ENCODE measurements at regions not wholly inside any gene's neighbourhood (a gene's known extent, or its start where the extent isn't known, plus 50 kb on each side); places are given as distances from the start of the nearest gene placed in this dataset.

- no peak for DNase-seq (ENCODE audit: low read depth)
Measured at GRCh38 chr15:31510057-31510456, 183.4 kb downstream of the KLF13 start.

DNA sequence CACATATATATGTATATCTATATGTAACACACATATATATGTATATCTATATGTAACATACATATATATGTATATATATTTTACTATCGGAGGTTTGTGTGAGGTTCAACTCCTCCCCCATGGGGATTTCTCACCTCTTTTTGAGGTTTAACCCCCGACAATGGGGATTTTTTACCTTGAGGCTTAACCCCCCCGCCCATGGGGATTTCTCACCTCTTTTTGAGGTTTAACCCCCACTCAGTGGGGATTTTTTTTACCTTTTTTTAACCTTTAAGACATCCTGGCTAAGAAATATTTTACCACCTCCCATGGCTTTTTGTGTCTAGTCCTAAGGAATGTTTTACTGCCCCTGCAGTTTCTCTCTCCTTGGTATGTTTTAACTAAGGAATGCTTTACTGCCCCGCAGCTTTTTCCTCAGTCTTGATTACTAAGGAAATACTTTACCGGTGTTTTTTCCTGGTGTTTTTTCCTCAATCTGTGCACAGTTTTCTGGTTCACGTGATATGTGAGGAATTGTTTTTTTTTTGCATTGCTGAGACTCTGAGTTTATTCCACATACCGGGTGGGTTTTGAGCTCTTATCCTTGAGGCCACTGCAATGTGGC, 185.2 kb downstream of the KLF13 start:
- DNase-seq (ENCODE audit: low read depth), result no peak

DNA sequence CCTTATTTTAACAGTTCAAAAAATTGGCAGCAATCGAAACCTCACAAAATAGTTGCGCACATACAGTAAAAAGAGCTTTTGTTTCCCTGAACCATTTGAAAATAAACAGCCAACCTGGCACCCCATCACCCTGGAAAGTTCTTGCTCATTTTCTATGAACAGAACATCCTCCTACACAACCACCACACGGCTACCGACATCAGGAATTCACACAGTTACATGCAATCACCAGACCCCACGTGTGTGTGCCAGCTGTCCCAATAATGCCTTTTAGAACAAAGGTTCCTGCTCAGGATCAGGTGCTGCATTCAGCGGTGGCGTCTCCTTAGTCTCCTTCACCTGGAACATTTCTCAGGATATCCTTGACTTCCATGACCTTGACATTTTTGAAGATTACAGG, 186.5 kb downstream of the KLF13 start:
- DNase-seq (ENCODE audit: low read depth), result no peak

DNA sequence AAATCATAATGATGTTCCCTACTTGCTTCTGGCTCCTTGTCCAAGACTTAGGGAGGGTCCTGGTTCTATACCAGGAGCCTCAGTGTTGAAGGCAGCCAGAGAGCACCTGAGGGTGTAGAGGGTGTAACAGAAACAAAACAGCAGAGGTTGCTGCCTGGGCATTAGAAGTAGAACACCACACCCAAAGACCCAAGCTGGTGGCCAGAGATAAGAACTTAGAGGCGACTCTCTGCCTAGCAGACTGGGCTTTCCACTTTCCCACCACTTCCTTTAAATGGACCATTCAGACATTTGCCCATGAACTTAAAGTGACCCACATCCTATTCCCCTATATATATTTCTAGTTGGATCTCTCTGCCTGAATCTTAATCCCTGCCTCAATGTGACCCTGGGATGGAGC, 189.8 kb downstream of the KLF13 start:
- DNase-seq (ENCODE audit: low read depth), result no peak

DNA sequence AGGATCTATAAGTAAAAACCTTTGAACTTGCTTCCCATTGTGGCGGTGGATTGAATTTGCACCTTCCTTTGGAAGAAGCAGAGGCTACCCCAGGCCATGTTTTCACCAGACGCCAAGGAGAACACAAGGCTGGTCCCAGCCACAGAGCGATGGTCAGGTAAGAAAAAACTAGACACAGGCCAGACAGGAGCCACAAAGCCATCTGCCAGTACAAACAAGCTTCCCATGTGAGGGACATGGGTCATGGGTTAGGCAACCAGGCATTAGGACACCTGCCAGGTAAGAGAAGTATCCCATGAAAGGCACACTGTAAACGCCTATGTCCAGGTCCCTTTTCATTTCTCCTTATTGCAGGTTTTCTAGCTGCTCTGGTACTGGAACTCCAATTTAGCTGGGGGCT, 190.2 kb downstream of the KLF13 start:
- no peak for DNase-seq (ENCODE audit: low read depth)

- no peak for DNase-seq (ENCODE audit: low read depth)
Measured at GRCh38 chr15:31517711-31518110, 191.1 kb downstream of the KLF13 start.

GRCh38 chr15:31522028-31522427, 195.4 kb downstream of the KLF13 start:
- no peak for DNase-seq (ENCODE audit: low read depth)

DNA sequence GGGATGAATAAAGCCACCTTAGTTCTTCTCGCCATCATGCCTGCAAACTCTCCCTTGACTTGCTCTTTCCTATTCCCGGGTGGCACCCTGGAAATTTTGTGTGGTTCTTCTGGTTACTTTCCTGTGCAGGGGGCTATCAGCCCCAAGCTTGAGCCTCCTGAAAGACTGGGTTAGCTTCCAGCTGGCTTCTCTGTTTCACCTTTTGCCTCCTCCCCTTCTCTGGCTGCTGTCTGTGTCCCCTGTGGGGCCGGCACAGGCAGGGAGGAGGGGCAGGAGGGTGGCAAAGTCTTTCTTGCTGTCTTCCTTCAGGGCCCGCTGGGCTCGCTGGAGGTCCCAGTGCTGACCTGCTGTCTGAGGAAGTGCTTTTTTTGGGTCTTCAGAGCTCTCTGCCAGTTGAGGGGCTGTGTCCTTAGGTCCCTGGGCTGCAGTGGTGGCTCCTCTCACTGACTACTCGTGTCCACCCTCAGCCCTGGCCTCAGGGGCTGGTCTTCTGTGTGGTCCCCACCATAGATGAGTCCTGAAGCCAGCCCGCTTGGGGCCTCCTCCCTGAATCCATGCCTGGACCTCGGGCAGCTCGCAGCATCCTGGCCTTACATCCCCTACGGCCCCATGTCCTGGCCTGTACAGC, 196.5 kb downstream of the KLF13 start:
- DNase-seq (ENCODE audit: low read depth), result no peak

DNA sequence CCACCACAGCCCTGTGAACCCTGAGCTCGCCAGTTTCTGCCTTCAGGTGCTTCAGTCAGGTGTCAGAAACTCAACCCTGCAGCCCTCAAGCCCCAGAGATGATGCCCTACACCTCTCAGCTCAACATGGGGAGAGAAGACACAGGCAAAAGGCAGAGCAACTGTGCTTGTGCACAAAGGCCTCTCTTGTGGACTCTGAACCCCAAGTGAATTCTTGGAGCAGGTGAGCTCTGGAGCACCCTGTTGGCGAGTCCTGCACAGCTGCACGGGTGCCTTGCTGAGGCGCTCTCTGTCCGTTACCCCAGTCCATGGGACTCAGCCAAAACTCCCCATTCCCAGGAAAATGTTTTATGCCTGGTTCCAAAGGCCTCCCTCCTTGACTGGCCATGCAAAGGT, 197.0 kb downstream of the KLF13 start:
- no peak for DNase-seq (ENCODE audit: low read depth)

- no peak for DNase-seq (ENCODE audit: low read depth)
Measured at GRCh38 chr15:31525185-31525695, 198.6 kb downstream of the KLF13 start.

DNA sequence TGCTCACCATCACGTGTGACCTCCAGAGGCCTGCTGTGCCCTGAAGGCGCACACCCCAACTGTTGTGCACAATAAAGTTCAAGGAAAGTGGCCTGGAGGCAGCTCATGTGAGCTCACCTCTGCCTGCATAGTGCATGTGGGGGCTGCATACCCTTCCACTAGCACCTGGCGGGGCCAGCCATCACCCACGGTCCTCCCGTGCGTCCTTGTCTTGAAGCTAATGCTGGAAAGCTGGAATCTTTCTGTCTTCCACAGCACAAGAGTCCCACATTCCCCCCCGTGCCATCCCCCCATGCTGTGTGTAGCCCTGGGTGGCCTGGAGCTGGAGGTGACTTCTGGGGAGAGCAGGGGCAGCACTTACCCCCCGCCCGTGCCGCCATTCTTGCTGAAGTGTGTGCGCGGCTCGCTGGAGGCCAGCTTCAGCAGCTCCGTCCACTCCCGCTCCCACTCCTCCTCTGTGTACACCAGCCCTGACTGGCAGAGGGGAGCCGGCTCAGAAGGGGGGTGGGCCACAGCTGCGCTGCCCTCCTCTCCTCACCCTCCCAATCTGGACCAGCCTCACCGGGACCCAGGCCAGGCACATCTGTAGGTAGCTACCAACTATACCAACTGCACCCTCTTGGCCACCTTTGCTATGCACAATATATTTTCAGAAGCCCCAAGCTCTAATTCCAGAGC, 199.5 kb downstream of the KLF13 start:
- no peak for DNase-seq (ENCODE audit: low read depth)

DNA sequence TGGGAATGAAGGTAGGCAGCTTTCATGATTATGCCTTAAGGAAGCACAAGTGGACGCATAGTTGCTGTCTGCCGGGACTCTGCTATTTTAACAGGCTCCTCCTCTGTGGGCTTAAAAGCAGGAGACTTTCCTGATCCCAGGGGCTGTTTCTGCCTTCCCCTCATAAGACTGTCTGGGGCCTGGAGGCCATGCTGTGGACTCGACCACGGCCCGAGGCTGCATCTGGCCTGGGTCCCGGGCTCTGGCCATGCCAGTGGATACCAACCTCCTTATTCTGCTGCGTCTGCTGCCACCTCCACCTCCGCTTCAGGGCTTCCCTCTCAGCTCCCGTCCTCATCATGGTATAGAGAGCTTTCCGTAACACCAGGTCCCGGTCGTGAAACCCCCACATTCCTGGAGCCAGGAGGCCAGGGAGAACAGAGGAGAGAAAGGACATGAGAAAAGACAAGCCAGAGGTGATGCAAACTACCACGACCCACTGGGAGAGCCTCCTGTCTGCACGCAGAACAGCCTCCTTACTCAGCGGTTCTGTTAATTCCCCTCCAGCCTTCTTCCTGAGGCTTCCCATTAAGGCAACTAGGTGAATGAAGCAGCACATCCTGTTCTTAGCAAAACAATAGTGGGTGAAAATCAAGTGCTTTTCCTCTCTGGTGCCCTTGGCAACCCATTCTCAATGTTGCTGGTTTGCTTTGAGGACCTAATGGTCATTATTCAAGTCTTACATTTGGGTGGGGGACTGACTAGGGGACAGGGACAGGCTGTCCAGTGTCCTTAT, 200.5 kb downstream of the KLF13 start:
- DNase-seq (ENCODE audit: low read depth), result no peak

GRCh38 chr15:31528846-31529245, 202.2 kb downstream of the KLF13 start:
- no peak for DNase-seq (ENCODE audit: low read depth)

DNA sequence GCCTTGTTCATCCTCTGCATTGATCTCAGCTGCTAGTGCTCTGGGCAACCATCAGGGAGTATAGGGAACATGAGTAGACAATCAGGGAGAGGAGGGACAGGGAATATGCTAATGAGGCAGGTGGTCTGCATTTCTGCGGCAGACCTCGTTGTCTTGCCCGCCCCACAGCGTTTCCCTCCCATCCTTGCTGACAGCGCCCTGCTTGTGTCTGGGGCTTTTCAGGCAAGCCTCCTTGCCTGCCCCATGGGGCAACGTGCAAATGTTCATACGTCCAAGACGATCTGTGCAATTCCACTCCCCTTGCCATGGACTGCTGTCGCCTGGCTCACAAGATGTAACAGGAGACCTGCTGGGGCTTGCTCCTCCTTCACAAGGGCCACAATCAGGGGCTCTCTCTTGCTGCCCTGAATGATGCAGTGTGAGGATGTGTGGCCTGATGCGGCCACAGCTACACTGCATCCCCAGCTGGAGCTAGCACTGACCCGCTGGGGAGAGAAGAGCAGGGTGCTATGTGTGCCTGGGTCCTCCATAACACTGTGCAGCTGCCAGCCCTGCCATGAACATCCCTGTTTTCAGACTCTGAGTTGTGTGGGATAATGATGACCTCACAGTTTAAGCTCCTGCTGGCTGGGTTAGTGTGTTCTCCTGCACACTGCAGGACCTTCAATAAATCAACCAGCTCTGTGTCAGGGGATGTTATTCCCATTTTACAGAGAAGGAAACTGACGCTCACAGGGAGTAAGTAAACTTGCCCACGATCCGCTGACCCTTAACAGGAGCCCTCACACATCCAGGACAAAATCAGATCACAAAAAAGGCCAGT, 211.3 kb downstream of the KLF13 start:
- no peak for DNase-seq (ENCODE audit: low read depth)

DNA sequence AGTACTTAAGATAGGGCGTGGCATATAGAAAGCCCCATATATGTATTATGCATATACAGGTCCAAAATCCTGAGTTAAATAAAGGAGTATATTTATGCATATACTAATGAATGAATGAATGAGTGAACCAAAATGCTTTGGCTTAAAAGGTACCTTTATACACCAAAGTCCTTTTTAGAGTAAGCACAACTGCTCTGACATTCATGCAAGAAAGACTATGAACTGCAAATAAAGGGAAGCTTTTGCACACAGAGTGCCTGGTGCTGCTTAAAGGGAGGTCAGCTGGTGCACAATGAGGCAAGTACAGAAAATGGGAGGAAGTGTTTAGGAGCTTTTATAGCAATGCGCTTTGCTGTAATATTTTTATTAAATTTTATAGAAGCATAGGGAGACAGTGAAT, 214.0 kb downstream of the KLF13 start:
- no peak for DNase-seq (ENCODE audit: low read depth)

GRCh38 chr15:31544361-31544760, 217.7 kb downstream of the KLF13 start:
- no peak for DNase-seq (ENCODE audit: low read depth)

GRCh38 chr15:31545257-31545656, 218.6 kb downstream of the KLF13 start:
- no peak for DNase-seq (ENCODE audit: low read depth)

- no peak for DNase-seq (ENCODE audit: low read depth)
Measured at GRCh38 chr15:31550211-31550977, 223.8 kb downstream of the KLF13 start.

DNA sequence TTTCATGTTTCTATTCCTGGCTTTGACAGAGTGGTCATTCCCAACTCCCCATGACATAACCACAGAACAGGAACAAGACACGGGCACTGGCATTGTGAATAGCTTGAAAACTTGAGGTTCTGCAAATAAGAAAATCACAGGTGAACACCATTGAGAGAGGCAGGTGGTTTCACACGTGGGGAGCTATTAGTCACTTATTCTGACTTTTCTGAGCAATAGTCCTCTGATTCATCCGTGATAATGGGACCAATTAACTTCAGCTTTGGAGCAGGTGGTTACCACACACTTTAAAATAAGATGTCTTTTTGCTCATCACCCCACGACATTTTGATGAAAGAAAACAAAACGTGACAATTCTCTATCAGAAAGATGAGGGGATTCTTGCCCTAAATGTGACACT, 224.7 kb downstream of the KLF13 start:
- DNase-seq (ENCODE audit: low read depth), result no peak

GRCh38 chr15:31552482-31553099, 226.0 kb downstream of the KLF13 start:
- no peak for DNase-seq (ENCODE audit: low read depth)

- no peak for DNase-seq (ENCODE audit: low read depth)
Measured at GRCh38 chr15:31554261-31554660, 227.6 kb downstream of the KLF13 start.

All from activated T-helper 1 cell treated with Interleukin-2 at 50 U/mL for 16 hours (primary cell).